PC-3 (cell line): ENCODE measurements at regions not wholly inside any gene's neighbourhood (a gene's known extent, or its start where the extent isn't known, plus 50 kb on each side); places are given as distances from the start of the nearest gene placed in this dataset.

Source experiments
- CTCF ChIP-seq: fragments of 300-600 bp; sonication (generic); conservative IDR thresholded peaks from 2 replicates; pipeline ENCODE4 v1.5.1; 2017; ENCODE audit warnings: antibody characterized with exemption, low read depth, mild to moderate bottlenecking, low read length
- EZH2 ChIP-seq: fragments of 300-600 bp; sonication (generic); IDR thresholded peaks from one replicate; pipeline ENCODE4 v1.6.1; 2017; ENCODE audit warnings: antibody characterized with exemption, mild to moderate bottlenecking, low read length; ENCODE audit not compliant: unreplicated experiment

DNA sequence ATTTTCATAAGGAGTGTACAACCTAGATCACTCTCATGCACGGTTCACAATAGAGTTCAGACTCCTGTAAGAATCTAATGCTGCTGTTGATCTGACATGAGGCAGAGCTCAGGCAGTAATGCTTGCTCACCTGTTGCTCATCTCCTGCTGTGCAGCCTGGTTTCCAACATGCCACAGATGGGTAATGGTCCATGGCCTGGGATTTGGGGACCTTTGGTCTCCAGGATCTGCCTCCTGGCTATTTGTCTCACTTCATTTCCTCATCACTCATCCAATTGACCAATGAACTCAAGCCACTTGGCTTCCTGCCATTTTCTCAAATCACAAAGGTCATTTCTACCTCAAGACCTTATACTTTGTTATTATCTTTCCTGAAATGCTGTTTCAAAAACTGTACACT, 786.1 kb downstream of the ANKRD7 start:
- no peak for TF ChIP-seq CTCF
- no peak for TF ChIP-seq EZH2
